HEK293 (cell line): ENCODE measurements at regions not wholly inside any gene's neighbourhood (a gene's known extent, or its start where the extent isn't known, plus 50 kb on each side); places are given as distances from the start of the nearest gene placed in this dataset.
"Not testable (repeated sequence)": the region's sequence is repeated elsewhere in the genome, so short reads cannot be mapped to it uniquely, and the experiment has no call there.

Experiments used
- CTCF ChIP-seq: fragments of 450-650 bp; formaldehyde crosslinking; IDR thresholded peaks from 2 replicates; pipeline ENCODE4 v1.5.1; 2016; ENCODE audit warnings: missing biosample characterization, missing genetic modification characterization
- MEIS1 ChIP-seq: sonication (generic); formaldehyde crosslinking; IDR thresholded peaks from 2 replicates; pipeline ENCODE4 v1.8.1; 2022; ENCODE audit warnings: missing genetic modification reagents, mild to moderate bottlenecking, borderline replicate concordance
- MZF1 ChIP-seq: fragments of 450-650 bp; formaldehyde crosslinking; IDR thresholded peaks from 2 replicates; pipeline ENCODE4 v1.5.1; 2017; ENCODE audit warnings: missing biosample characterization, missing genetic modification characterization, borderline replicate concordance
- RBAK ChIP-seq: fragments of 450-650 bp; formaldehyde crosslinking; IDR thresholded peaks from 2 replicates; pipeline ENCODE4 v1.5.1; 2016; ENCODE audit warnings: missing biosample characterization, missing genetic modification characterization
- TRIM28 ChIP-seq: IDR thresholded peaks from 2 replicates; pipeline ENCODE4 v1.6.1; 2011; ENCODE audit warnings: low read length, control low read depth, borderline replicate concordance
- YY1 ChIP-seq: fragments of 450-650 bp; formaldehyde crosslinking; IDR thresholded peaks from 2 replicates; pipeline ENCODE4 v1.5.1; 2018; ENCODE audit warnings: missing biosample characterization, missing genetic modification characterization
- ZNF18 ChIP-seq: fragments of 450-650 bp; formaldehyde crosslinking; IDR thresholded peaks from 2 replicates; pipeline ENCODE4 v1.5.1; 2016; ENCODE audit warnings: missing biosample characterization, missing genetic modification characterization
- ZNF280D ChIP-seq: fragments of 450-650 bp; formaldehyde crosslinking; IDR thresholded peaks from 2 replicates; pipeline ENCODE4 v1.5.1; 2016; ENCODE audit warnings: missing biosample characterization, missing genetic modification characterization
- ZNF76 ChIP-seq: fragments of 450-650 bp; formaldehyde crosslinking; IDR thresholded peaks from 2 replicates; pipeline ENCODE4; 2016; ENCODE audit warnings: low read depth, missing biosample characterization, missing genetic modification characterization, borderline replicate concordance
- ZNF792 ChIP-seq: fragments of 450-650 bp; formaldehyde crosslinking; IDR thresholded peaks from 2 replicates; pipeline ENCODE4 v1.5.1; 2016; ENCODE audit warnings: missing biosample characterization, missing genetic modification characterization
- TF ChIP-seq, protein P1 (sequence below): fragments of 450-650 bp; formaldehyde crosslinking; IDR thresholded peaks from 2 replicates; pipeline ENCODE4 v1.5.1; 2016; ENCODE audit warnings: missing biosample characterization, missing genetic modification characterization
- TF ChIP-seq, protein P2 (sequence below): fragments of 450-650 bp; formaldehyde crosslinking; IDR thresholded peaks from 2 replicates; pipeline ENCODE4 v1.5.1; 2016; ENCODE audit warnings: missing biosample characterization, missing genetic modification characterization
- TF ChIP-seq, protein P3 (sequence below): fragments of 450-650 bp; formaldehyde crosslinking; IDR thresholded peaks from 2 replicates; pipeline ENCODE4 v1.5.1; 2016; ENCODE audit warnings: missing biosample characterization, missing genetic modification characterization

GRCh38 chr9:101820983-101821382 lies 82.5 kb upstream of the GRIN3A start:
- not testable (repeated sequence) for TF ChIP-seq ZNF76 (tag by site-specific recombination); RBAK (tag by site-specific recombination); YY1 (tag by site-specific recombination); ZNF280D (tag by site-specific recombination); ZNF18 (tag by site-specific recombination); MZF1 (tag by site-specific recombination); CTCF (tag by site-specific recombination); ZNF792 (tag by site-specific recombination); MEIS1; TRIM28
- TF ChIP-seq, protein P1, sequence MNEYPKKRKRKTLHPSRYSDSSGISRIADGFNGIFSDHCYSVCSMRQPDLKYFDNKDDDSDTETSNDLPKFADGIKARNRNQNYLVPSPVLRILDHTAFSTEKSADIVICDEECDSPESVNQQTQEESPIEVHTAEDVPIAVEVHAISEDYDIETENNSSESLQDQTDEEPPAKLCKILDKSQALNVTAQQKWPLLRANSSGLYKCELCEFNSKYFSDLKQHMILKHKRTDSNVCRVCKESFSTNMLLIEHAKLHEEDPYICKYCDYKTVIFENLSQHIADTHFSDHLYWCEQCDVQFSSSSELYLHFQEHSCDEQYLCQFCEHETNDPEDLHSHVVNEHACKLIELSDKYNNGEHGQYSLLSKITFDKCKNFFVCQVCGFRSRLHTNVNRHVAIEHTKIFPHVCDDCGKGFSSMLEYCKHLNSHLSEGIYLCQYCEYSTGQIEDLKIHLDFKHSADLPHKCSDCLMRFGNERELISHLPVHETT (tag by site-specific recombination): not testable (repeated sequence)
- TF ChIP-seq, protein P2, sequence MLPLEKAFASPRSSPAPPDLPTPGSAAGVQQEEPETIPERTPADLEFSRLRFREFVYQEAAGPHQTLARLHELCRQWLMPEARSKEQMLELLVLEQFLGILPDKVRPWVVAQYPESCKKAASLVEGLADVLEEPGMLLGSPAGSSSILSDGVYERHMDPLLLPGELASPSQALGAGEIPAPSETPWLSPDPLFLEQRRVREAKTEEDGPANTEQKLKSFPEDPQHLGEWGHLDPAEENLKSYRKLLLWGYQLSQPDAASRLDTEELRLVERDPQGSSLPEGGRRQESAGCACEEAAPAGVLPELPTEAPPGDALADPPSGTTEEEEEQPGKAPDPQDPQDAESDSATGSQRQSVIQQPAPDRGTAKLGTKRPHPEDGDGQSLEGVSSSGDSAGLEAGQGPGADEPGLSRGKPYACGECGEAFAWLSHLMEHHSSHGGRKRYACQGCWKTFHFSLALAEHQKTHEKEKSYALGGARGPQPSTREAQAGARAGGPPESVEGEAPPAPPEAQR: not testable (repeated sequence)
- TF ChIP-seq, protein P3, sequence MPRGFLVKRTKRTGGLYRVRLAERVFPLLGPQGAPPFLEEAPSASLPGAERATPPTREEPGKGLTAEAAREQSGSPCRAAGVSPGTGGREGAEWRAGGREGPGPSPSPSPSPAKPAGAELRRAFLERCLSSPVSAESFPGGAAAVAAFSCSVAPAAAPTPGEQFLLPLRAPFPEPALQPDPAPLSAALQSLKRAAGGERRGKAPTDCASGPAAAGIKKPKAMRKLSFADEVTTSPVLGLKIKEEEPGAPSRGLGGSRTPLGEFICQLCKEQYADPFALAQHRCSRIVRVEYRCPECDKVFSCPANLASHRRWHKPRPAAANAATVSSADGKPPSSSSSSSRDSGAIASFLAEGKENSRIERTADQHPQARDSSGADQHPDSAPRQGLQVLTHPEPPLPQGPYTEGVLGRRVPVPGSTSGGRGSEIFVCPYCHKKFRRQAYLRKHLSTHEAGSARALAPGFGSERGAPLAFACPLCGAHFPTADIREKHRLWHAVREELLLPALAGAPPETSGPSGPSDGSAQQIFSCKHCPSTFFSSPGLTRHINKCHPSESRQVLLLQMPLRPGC (tag by site-specific recombination): not testable (repeated sequence)
